DND-41 (cell line): ENCODE measurements at regions not wholly inside any gene's neighbourhood (a gene's known extent, or its start where the extent isn't known, plus 50 kb on each side); places are given as distances from the start of the nearest gene placed in this dataset.

Experiments used
- CTCF ChIP-seq: IDR thresholded peaks from 2 replicates; pipeline ENCODE4 v1.5.1; 2012; ENCODE audit warnings: borderline replicate concordance, low read length, moderate library complexity, mild to moderate bottlenecking; ENCODE audit not compliant: poor library complexity, severe bottlenecking; ENCODE audit errors: extremely low read depth
- EZH2 ChIP-seq: IDR thresholded peaks from 3 replicates; pipeline ENCODE4 v1.6.1; 2012; ENCODE audit warnings: borderline replicate concordance, low read depth, mild to moderate bottlenecking, moderate library complexity, low read length, inconsistent platforms; ENCODE audit not compliant: severe bottlenecking

- TF ChIP-seq CTCF (no peak), EZH2 (no peak)
These were observed 119.1 kb upstream of the CDCA7L start for GRCh38 chr7:22064816-22065215.
